ENCODE measurements at regions not wholly inside any gene's neighbourhood (a gene's known extent, or its start where the extent isn't known, plus 50 kb on each side); places are given as distances from the start of the nearest gene placed in this dataset.
"Not testable (repeated sequence)": the region's sequence is repeated elsewhere in the genome, so short reads cannot be mapped to it uniquely, and the experiment has no call there.

GRCh38 chr20:47990507-47991150 is 205.3 kb upstream of the SULF2 start:
- DNase-seq: no peak

- no peak for DNase-seq
These were observed 204.7 kb upstream of the SULF2 start for GRCh38 chr20:47989957-47990356.

DNA sequence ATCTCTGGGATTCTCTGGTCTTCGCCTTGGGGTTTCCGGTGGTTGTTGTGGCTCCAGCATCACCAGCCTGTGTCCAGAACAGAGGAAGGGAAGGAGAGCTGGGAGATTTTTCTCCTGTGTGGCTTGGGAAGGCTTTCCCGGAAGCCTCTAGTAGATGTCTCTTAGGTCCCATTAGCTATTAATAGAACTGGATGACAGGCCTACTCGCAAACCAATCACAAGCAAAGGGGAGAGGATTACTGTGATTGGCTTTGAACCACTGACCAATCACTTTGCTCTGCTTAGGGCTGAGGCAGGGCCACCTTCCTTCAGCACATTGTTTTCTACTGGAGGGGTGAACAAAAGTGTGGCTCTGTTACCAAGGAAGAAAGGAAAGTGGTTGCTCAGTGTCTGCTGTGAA is 203.4 kb upstream of the SULF2 start:
- no peak for DNase-seq

DNA sequence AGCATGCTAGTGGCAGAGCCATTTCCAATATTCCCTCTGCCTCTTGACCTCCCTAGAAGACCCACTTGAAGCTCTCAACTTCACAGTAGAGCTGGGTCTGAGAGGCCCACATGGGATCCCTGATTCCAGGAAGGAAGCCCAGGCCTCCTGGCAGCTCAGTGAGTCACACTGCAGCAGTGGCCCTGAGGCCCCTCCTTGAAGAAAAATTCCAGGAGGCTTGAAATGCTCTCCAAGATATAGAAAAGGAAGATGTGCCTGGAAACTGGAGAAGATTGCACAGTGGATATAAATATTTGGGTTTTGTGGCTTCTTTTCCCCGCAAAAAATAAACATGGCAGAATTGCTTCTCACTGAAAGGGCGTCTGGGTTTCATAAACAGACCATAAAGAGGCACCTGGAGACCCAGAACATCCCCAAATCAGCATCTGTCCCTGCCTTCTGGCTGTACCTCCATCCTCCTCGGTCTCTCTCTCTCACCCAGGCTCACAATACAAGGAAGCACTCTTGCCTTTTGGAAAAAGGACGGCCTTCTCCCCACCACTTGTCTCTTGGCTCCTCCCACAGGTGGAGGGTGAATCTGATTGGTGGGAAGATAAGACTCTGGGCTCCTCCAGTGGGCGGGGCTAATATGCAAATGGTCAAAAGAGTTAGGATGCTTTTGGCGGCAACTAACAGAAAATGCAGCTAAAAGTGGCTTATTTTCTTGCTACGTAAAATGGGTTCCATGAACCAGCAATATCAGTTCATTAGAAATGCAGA is 200.0 kb upstream of the SULF2 start:
- no peak for DNase-seq

DNA sequence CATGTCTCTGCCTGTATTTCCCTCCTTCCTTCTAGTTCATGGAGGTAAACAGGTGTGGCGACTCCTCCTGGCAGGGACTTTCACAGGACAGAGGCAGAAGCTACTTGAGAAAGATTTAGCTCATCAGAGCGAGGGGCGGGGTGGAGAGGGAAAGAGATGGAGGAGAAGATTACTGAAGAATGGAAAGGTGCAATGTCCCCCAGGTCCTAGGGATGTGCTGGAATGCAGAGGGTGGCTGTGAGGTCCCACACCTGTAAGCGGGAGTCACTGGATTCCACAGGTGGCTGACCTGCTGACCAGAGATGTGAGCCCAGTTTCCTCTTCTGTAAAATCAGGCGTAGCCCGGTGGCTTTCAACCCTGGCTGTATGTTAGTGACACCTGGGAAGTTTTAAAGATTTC is 199.2 kb upstream of the SULF2 start:
- no peak for DNase-seq

DNA sequence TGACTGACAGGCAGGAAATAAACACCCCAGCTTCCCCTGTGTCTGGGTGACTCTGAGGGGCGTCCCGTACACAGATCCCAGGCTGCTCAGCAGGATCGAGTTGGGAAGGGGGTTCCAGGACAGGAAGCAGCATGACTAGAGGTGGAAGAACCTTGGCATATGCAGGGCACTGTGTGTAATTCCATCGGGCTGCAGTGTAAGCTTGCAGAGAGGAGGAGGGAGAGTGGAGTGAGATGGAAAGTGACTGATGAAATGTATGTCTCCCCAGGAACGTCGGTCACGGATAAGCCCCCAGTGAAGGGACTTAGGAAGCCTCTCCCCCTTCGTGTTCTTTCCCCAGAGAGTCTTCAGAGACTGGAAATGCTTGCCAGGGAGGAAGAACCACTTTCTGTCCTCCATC is 198.4 kb upstream of the SULF2 start:
- not testable (repeated sequence) for DNase-seq

- DNase-seq: no peak
These were observed 197.5 kb upstream of the SULF2 start for GRCh38 chr20:47982574-47983360.

DNA sequence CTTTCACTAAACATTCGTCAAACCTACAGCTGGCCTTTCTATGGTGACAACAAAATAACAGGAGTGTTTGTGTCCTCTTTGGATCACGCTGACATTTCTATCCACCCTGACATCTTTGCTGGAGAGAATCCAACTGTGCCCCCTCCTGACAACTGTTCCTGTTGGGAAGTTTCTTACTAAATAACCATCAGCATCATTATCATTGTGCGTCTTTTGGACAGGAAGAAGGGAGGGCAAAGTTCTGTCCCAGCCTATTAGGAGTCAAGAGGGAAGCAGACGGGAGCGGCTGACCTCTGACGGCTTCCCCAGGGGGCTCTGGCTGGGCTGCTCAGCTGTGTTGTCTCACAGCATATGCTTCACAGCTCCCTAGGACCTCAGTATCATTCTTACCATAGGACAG is 195.9 kb upstream of the SULF2 start:
- DNase-seq: no peak

- no peak for DNase-seq
These were observed 195.3 kb upstream of the SULF2 start for GRCh38 chr20:47980336-47981177.

DNA sequence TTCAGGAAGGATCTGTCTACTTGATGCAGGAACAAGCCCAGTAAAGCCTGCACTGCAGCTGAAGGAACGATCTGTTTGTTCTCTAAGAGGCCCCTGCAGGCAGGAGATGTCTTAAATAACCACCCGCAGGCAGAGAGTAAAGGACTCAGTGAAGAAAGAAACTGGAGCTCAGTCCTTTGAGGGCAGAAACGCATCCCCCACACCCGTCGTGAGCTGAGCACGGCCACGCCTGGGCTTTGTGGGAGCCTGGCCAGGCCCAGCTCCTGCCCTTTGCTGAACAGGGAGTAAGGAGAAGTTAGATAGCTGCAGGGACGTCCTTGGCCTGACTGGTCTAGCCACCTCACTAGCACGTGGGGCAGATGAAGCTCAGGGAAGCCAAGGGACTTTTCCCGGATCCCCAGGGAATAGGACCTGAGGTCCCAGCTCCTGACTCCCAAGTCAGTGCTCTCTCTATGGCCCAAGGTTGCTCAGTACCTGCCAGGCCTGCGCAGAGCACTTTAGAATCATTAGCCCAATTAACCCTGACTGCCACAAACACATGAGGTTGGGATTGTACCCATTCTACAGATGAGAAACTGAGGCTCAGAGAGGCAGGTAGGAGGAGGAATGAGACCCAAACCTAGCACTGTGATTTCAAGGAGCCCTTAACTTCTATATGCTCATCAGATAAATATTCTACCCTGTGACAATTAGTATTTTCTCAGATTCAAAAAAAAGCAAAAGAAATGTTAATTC is 194.2 kb upstream of the SULF2 start:
- DNase-seq: not testable (repeated sequence)

GRCh38 chr20:47978428-47979120 is 193.3 kb upstream of the SULF2 start:
- not testable (repeated sequence) for DNase-seq

- DNase-seq: not testable (repeated sequence)
These were observed 192.5 kb upstream of the SULF2 start for GRCh38 chr20:47977789-47978252.

DNA sequence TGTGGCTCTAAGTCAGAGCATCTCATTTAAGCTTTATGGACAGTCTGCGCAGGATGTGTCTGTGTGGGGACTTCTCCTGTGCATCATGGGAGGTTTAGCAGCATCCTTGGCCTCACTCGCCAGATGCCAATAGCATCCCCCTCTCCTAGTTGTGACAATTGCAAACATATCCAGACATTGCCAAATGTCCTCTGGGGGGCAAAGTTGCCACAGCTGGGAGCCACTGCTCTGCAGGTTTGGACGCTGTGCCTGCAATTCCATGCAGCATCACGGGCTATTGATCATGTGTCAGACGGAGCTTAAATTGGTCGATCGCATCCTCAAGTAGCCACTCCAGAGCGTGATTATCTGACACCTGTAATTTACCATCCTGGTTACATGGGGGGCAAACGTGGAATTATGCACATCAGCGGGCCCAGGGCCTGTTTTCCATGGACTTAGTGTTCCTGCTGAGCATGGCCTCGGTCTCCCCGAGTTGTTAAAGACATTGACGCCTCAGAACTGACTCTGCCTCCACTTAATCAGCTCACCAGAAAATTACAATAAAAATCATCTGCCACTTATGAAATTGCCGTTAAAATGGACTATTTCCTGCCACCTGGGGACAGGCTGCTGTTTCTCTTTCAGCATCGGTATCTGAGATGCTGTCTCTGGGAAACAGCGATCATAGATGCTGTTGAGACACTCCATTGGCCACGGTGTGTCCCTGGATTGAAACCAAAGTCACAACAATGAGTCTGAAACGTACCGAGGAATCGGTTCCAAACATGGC is 191.9 kb upstream of the SULF2 start:
- DNase-seq: not testable (repeated sequence)

GRCh38 chr20:47974234-47974878 is 189.1 kb upstream of the SULF2 start:
- DNase-seq: no peak

GRCh38 chr20:47973519-47974233 is 188.4 kb upstream of the SULF2 start:
- DNase-seq: no peak

DNA sequence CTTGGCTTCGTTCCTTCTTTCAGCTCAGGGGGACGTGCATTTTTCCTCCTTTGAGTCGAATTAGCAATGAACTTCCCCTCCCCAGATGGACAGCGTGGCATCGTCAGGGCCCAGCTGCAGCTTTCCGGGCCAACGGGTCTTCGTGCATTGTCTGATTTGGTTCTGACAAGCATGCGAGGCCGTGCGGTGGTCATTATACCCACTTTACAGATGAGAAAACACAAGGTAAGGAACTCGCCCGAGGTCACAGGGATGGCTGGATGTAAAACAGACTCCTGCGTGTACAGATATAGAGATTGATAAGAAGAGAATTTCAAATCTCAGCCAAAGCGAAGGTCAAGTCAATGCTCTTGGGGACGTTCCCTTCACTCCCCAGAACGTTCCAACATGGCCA is 187.6 kb upstream of the SULF2 start:
- DNase-seq: no peak

GRCh38 chr20:47972297-47972915 is 187.1 kb upstream of the SULF2 start:
- peak; percentile 5 for DNase-seq

- no peak for DNase-seq
These were observed 185.9 kb upstream of the SULF2 start for GRCh38 chr20:47971058-47971791.

Measured in hematopoietic multipotent progenitor cell treated with erythropoietin and hydrocortisone succinate and interleukin-3 and kit ligand, for 4 days (in vitro differentiated cells).